K562 (cell line): ENCODE measurements at regions not wholly inside any gene's neighbourhood (a gene's known extent, or its start where the extent isn't known, plus 50 kb on each side); places are given as distances from the start of the nearest gene placed in this dataset.

Experiments used
- ARID2 ChIP-seq: fragments of 450-650 bp; IDR thresholded peaks from 2 replicates; pipeline ENCODE4 v1.6.1; 2017; ENCODE audit warnings: antibody characterized with exemption, mild to moderate bottlenecking
- ATF3 ChIP-seq, 2 experiments: fragments of 450-650 bp in 1 of 2; sonication (generic) in 1 of 2; formaldehyde crosslinking in 1 of 2; IDR thresholded peaks in 1 of 2; conservative IDR thresholded peaks in 1 of 2; 2 replicates each; pipeline versions ENCODE4 v1.6.1 to v1.8.1; 2016 to 2023; ENCODE audit warnings: mild to moderate bottlenecking in 2 of 2, moderate library complexity in 2 of 2, inconsistent platforms in 1 of 2, missing genetic modification reagents in 1 of 2
- BRCA1 ChIP-seq, 2 experiments: fragments of 450-650 bp in 1 of 2; sonication (generic) in 1 of 2; formaldehyde crosslinking in 1 of 2; IDR thresholded peaks; 2 replicates each; pipeline versions ENCODE4 v1.5.0 to v1.6.1; 2017 to 2020; ENCODE audit warnings: mild to moderate bottlenecking in 1 of 2, missing genetic modification reagents in 1 of 2
- BRF2 ChIP-seq: IDR thresholded peaks from 3 replicates; pipeline ENCODE4 v1.6.1; 2011; ENCODE audit warnings: borderline replicate concordance, mild to moderate bottlenecking; ENCODE audit not compliant: insufficient read length, insufficient read depth
- CTBP1 ChIP-seq: fragments of 450-650 bp; IDR thresholded peaks from 2 replicates; pipeline ENCODE4 v1.6.1; 2016; ENCODE audit warnings: borderline replicate concordance
- CTCF ChIP-seq, 3 experiments: IDR thresholded peaks in 2 of 3; conservative IDR thresholded peaks in 1 of 3; 2 replicates each; pipeline ENCODE4 v1.5.1; 2011 to 2012; ENCODE audit warnings: low read length in 3 of 3, mild to moderate bottlenecking in 3 of 3, control low read depth in 2 of 3, improper control_type of control experiment in 1 of 3, inconsistent platforms in 1 of 3, low read depth in 1 of 3, mixed read lengths in 1 of 3, moderate library complexity in 1 of 3; ENCODE audit not compliant: insufficient read depth in 2 of 3
- ERF ChIP-seq: fragments of 450-650 bp; formaldehyde crosslinking; IDR thresholded peaks from 2 replicates; pipeline ENCODE4 v1.4.0; 2020; ENCODE audit warnings: mild to moderate bottlenecking, mixed read lengths
- FOSL1 ChIP-seq: fragments of 200-800 bp; sonication (Bioruptor generic); conservative IDR thresholded peaks from 2 replicates; pipeline ENCODE4 v1.6.1; 2016; ENCODE audit warnings: missing genetic modification characterization, missing compliant biosample characterization
- JUN ChIP-seq, 2 experiments: sonication (generic) in 1 of 2; formaldehyde crosslinking in 1 of 2; IDR thresholded peaks; 2 replicates each; pipeline versions ENCODE4 v1.6.1 to v1.8.0; 2012 to 2022; ENCODE audit warnings: borderline replicate concordance in 2 of 2, mild to moderate bottlenecking in 2 of 2, improper control_type of control experiment in 1 of 2, low read depth in 1 of 2, low read length in 1 of 2, missing genetic modification reagents in 1 of 2
- MAFF ChIP-seq: IDR thresholded peaks from 2 replicates; pipeline ENCODE4 v1.6.1; 2012; ENCODE audit warnings: low read length, improper control_type of control experiment
- MAFK ChIP-seq: IDR thresholded peaks from 2 replicates; pipeline ENCODE4 v1.6.1; 2011; ENCODE audit warnings: low read length, improper control_type of control experiment
- NFYB ChIP-seq: IDR thresholded peaks from 2 replicates; pipeline ENCODE4 v1.6.1; 2011; ENCODE audit warnings: mild to moderate bottlenecking, moderate library complexity; ENCODE audit not compliant: insufficient read length; ENCODE audit errors: extremely low read depth
- NR2C2 ChIP-seq, 2 experiments: fragments of 200-800 bp in 1 of 2; sonication (Bioruptor generic) in 1 of 2; sonication (generic) in 1 of 2; formaldehyde crosslinking in 1 of 2; IDR thresholded peaks; 2 replicates each; pipeline versions ENCODE4 v1.6.1 to v1.8.0; 2016 to 2022; ENCODE audit warnings: mild to moderate bottlenecking in 1 of 2, missing compliant biosample characterization in 1 of 2, missing genetic modification characterization in 1 of 2, missing genetic modification reagents in 1 of 2
- POLR2B ChIP-seq: fragments of 450-650 bp; IDR thresholded peaks from 2 replicates; pipeline ENCODE4 v1.6.1; 2018; ENCODE audit warnings: low read depth; ENCODE audit not compliant: partially characterized antibody
- PTRF ChIP-seq: fragments of 450-650 bp; IDR thresholded peaks from 2 replicates; pipeline ENCODE4 v1.6.1; 2016; ENCODE audit warnings: mild to moderate bottlenecking, missing genetic modification characterization, missing compliant biosample characterization
- PTTG1 ChIP-seq: fragments of 450-650 bp; IDR thresholded peaks from 2 replicates; pipeline ENCODE4 v1.6.1; 2016; ENCODE audit warnings: low read depth, mild to moderate bottlenecking, missing genetic modification characterization, missing compliant biosample characterization
- RAD51 ChIP-seq: fragments of 450-650 bp; IDR thresholded peaks from 2 replicates; pipeline ENCODE4 v1.7.1; 2016; ENCODE audit warnings: low read depth, mild to moderate bottlenecking, borderline replicate concordance
- RB1 ChIP-seq: fragments of 450-650 bp; IDR thresholded peaks from 2 replicates; pipeline ENCODE4 v1.6.1; 2017; ENCODE audit warnings: low read depth, mild to moderate bottlenecking
- RNF2 ChIP-seq: sonication (generic); IDR thresholded peaks from 2 replicates; pipeline ENCODE4 v1.6.1; 2016
- SMARCA4 ChIP-seq: fragments of 450-650 bp; IDR thresholded peaks from 2 replicates; pipeline ENCODE4 v1.6.1; 2016
- ZBTB9 ChIP-seq: fragments of 450-650 bp; formaldehyde crosslinking; IDR thresholded peaks from 2 replicates; pipeline ENCODE4 v1.4.0; 2020; ENCODE audit warnings: mild to moderate bottlenecking, moderate library complexity
- ZC3H11A ChIP-seq: IDR thresholded peaks from 2 replicates; pipeline ENCODE4 v1.6.1; 2012; ENCODE audit warnings: low read depth, low read length, improper control_type of control experiment

- TF ChIP-seq ERF (no peak), JUN (IDR thresholded peaks at IDR 0.05; ENCODE audit: borderline replicate concordance, low read depth, low read length) (peak; percentile 73), JUN (CRISPR knock-in tag; IDR thresholded peaks at IDR 0.05; ENCODE audit: borderline replicate concordance) (no peak), FOSL1 (tag) (peak; percentile 98), BRCA1 (IDR thresholded peaks at IDR 0.05) (no peak), BRCA1 (CRISPR knock-in tag; IDR thresholded peaks at IDR 0.05) (no peak), SMARCA4 (peak; percentile 51; the same call in 1 of the 2 replicates), ZC3H11A (no peak), CTCF (IDR thresholded peaks at IDR 0.05 in 2 of 3, conservative IDR thresholded peaks at IDR 0.05 in 1 of 3; ENCODE audit: insufficient read depth in 2 of 3, low read depth in 1 of 3, low read length in 3 of 3) (peak in 1 of 3 experiments; percentile 28; a peak in 2 of 6 replicates), PTTG1 (tag) (no peak), BRF2 (no peak), ATF3 (IDR thresholded peaks at IDR 0.05) (peak; percentile 82), ATF3 (CRISPR knock-in tag; conservative IDR thresholded peaks at IDR 0.05) (no peak), ZBTB9 (0 out of 2 replicates have a peak, but pooled peaks have one; percentile 72), MAFF (peak; percentile 16; the same call in 1 of the 2 replicates), NR2C2 (CRISPR knock-in tag; IDR thresholded peaks at IDR 0.05) (no peak), NR2C2 (tag; IDR thresholded peaks at IDR 0.05) (peak; percentile 43; the same call in 1 of the 2 replicates), CTBP1 (peak; percentile 92; the same call in 1 of the 2 replicates), NFYB (no peak), POLR2B (no peak), ARID2 (no peak), RB1 (no peak), MAFK (peak; percentile 47; the same call in 1 of the 2 replicates), RNF2 (no peak), PTRF (tag) (no peak), RAD51 (peak; percentile 43; the same call in 1 of the 2 replicates)
- TF ChIP-seq, all 486 proteins: peak for 36
Observed at GRCh38 chr1:221886743-221887414, 145.0 kb upstream of the DUSP10 start (continued).
